Cardiac fibroblast (primary cell): ENCODE measurements at regions not wholly inside any gene's neighbourhood (a gene's known extent, or its start where the extent isn't known, plus 50 kb on each side); places are given as distances from the start of the nearest gene placed in this dataset.

Experiments used
- DNase-seq, 2 donors: peaks; one replicate each; pipeline versions ENCODE4 v3.0.0 to v3.0.0-alpha.2; 2010; ENCODE audit warnings: low read depth in 2 of 2
- H3K4me3 ChIP-seq, 2 donors: replicated peaks in 1 of 2; 1 replicate in 1 of 2; 2 replicates in 1 of 2; pipeline ENCODE4 v1.5.1; 2011; ENCODE audit warnings: low read depth in 2 of 2, low read length in 2 of 2, mild to moderate bottlenecking in 2 of 2, moderate library complexity in 1 of 2
- TF ChIP-seq, protein P1 (sequence below): IDR thresholded peaks from one replicate; pipeline ENCODE4 v1.5.1; 2011; ENCODE audit warnings: low read depth, mild to moderate bottlenecking, low read length, inconsistent platforms

DNA sequence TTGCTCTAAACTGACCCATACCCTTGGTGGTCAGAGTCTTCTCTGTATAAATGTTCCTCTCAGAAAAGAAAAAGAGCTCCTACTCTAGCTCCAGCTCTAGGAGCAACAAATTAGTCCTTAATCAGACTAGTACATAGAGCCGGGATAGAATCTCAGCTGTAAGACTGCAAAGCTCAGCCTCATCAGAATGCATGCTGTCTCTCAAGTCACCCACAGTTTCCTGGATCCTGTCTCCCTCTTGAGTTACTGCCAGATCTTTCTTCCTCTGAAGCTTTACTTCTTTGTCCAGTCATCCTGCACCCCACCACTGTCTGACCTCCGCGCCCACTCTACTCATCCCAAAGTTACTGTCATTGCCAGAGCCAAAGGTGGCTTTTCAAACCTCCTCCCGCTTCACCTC lies 139.3 kb upstream of the PRMT8 start:
- no peak overlapping the region for H3K4me3 ChIP-seq
- DNase-seq = no peak
- TF ChIP-seq, protein P1, sequence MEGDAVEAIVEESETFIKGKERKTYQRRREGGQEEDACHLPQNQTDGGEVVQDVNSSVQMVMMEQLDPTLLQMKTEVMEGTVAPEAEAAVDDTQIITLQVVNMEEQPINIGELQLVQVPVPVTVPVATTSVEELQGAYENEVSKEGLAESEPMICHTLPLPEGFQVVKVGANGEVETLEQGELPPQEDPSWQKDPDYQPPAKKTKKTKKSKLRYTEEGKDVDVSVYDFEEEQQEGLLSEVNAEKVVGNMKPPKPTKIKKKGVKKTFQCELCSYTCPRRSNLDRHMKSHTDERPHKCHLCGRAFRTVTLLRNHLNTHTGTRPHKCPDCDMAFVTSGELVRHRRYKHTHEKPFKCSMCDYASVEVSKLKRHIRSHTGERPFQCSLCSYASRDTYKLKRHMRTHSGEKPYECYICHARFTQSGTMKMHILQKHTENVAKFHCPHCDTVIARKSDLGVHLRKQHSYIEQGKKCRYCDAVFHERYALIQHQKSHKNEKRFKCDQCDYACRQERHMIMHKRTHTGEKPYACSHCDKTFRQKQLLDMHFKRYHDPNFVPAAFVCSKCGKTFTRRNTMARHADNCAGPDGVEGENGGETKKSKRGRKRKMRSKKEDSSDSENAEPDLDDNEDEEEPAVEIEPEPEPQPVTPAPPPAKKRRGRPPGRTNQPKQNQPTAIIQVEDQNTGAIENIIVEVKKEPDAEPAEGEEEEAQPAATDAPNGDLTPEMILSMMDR = no peak

DNA sequence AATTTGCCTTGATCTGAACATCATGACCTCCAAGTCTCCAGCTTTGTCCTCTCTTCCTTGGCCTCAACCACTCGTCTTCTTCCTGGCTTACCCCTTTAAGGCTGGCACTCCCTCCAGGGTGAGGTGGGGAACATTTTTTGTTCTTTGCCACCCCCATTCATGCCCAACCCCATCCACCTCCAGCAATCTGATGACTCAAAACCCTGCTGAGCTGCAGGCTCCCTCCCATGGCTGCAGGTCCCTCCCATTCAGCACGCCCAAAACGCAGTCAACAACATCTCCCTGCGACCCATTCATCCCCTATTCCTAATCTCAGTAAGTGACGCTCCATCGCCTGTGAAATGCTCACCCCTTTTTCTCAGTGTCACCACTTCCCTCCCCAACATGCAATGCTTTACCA lies 138.8 kb upstream of the PRMT8 start:
- TF ChIP-seq, protein P1 = no peak
- no peak for DNase-seq

DNA sequence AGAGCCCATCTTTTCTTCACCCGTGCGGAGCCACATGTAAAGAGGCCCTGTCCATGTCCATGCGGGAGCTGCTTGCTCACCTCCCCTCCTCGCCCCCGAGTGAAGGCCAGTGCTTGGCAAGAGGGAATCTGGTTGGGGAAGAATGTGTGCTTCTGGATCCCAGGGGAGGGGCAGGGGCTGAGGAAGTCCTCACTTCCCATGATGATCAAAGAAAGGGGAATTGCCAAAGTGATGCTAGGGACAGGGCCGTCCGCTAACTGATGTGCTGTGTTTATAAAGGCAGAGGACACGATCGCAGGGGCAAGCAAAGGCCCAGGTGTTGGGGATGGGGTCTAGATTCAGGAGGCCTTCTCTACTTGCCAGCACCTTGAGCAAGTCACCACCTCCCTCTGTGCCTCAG lies 137.4 kb upstream of the PRMT8 start:
- DNase-seq = no peak
- H3K4me3 ChIP-seq = no peak overlapping the region
- TF ChIP-seq, protein P1 = no peak

More for the DNA sequence above, 138.8 kb upstream of the PRMT8 start:
- no peak overlapping the region for H3K4me3 ChIP-seq

DNA sequence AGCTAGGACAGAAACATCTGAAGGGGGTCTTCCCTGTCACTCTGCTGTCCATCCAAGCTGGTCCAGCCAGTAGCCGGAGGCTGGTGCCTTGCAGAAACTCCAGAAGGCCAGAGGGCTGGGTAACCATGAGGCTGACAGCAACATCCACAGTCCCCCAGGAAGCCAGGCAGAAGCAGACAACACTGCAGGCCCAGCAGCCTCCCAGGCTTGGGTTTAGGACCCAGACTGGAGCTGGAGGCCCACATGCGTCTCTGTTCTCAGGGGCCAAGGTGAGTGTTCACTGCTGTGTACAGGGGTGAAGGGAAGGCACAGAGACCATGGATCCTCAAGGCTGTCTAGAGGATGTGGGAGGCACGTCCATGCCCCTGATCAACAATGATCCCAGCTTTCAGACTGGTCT lies 136.4 kb upstream of the PRMT8 start:
- DNase-seq = no peak
- no peak overlapping the region for H3K4me3 ChIP-seq
- TF ChIP-seq, protein P1 = no peak

DNA sequence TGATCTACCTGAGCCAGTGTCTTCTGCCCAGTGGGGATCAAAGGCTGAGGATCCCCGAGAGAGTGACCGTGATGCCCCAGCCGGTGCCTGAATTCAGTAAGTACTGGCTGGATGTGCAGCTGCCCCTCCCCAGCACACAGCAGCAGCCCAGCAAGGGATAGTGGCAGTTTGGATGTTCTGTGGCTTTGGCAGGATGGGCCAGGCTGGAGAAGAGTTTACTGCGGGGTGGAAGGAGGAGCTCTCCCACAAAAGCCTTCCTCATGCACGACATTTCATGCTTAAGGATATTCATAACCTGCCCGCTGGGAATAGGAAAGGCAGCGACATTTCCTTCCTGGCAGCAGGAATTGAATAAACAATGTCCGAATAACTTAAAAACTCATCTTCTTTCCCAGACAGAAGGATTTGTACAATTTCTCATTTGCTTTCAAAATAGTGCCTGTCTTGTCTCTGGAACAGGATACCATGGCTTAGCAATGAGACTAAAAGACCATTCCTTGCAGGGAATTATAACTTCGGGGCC lies 135.6 kb upstream of the PRMT8 start:
- H3K4me3 ChIP-seq = no peak overlapping the region
- TF ChIP-seq, protein P1 = no peak
- no peak for DNase-seq

- DNase-seq = no peak
- no peak overlapping the region for H3K4me3 ChIP-seq
- TF ChIP-seq, protein P1 = no peak
Observed at GRCh38 chr12:3357950-3358525, 133.0 kb upstream of the PRMT8 start.

- TF ChIP-seq, protein P1 = no peak
Observed at GRCh38 chr12:3359478-3359877, 131.5 kb upstream of the PRMT8 start.

More at GRCh38 chr12:3359478-3359877, 131.5 kb upstream of the PRMT8 start:
- H3K4me3 ChIP-seq = no peak overlapping the region
- DNase-seq = no peak
